ENCODE measurements at regions not wholly inside any gene's neighbourhood (a gene's known extent, or its start where the extent isn't known, plus 50 kb on each side); places are given as distances from the start of the nearest gene placed in this dataset.
A peak's percentile ranks its signal among the peaks of the same experiment; 100 is the strongest.
"Not testable (repeated sequence)": the region's sequence is repeated elsewhere in the genome, so short reads cannot be mapped to it uniquely, and the experiment has no call there.

GRCh38 chr2:121049131-121049530 lies 235.9 kb downstream of the TFCP2L1 start:
- peak; percentile 50 for DNase-seq (ENCODE audit: low read depth)
- in situ Hi-C loops (cut with HindIII; ENCODE audit: low pct_unique_long_range_greater_than_20kb, low sequenced_read_pairs), result no loop called here

- in situ Hi-C loops (cut with HindIII; ENCODE audit: low pct_unique_long_range_greater_than_20kb, low sequenced_read_pairs), result no loop called here
- DNase-seq (ENCODE audit: low read depth), result no peak
Measured at GRCh38 chr2:121049950-121050585, 234.9 kb downstream of the TFCP2L1 start.

- DNase-seq (ENCODE audit: low read depth), result no peak
- in situ Hi-C loops (cut with HindIII; ENCODE audit: low pct_unique_long_range_greater_than_20kb, low sequenced_read_pairs), result no loop called here
Measured at GRCh38 chr2:121051311-121051710, 233.7 kb downstream of the TFCP2L1 start.

GRCh38 chr2:121052023-121052422 lies 233.0 kb downstream of the TFCP2L1 start:
- in situ Hi-C loops (cut with HindIII; ENCODE audit: low pct_unique_long_range_greater_than_20kb, low sequenced_read_pairs), result no loop called here
- no peak for DNase-seq (ENCODE audit: low read depth)

GRCh38 chr2:121052521-121052920 lies 232.5 kb downstream of the TFCP2L1 start:
- in situ Hi-C loops (cut with HindIII; ENCODE audit: low pct_unique_long_range_greater_than_20kb, low sequenced_read_pairs), result no loop called here
- DNase-seq (ENCODE audit: low read depth), result no peak

DNA sequence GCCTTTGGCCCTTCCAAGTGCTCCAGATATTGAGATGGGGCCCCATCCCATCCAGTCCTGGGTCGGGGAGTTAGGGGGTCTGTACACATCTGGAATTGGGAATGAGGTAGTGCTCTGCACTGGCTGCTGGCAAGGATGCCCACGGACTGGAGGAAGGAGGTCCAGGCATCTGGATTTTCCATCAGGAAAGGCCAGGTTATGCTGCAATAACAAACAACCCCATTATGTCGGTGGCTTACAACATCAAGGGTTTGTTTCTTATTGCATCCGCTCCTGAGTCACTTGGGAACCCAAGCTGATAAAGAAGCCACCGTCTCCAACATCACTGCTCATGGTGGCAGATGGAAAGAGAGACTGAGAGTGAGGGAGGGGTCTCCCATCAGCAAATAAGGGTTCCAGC lies 229.9 kb downstream of the TFCP2L1 start:
- in situ Hi-C loops (cut with HindIII; ENCODE audit: low pct_unique_long_range_greater_than_20kb, low sequenced_read_pairs), result no loop called here
- no peak for DNase-seq (ENCODE audit: low read depth)

GRCh38 chr2:121055501-121055900 lies 229.5 kb downstream of the TFCP2L1 start:
- in situ Hi-C loops (cut with HindIII; ENCODE audit: low pct_unique_long_range_greater_than_20kb, low sequenced_read_pairs), result no loop called here
- DNase-seq (ENCODE audit: low read depth), result no peak

GRCh38 chr2:121058852-121059558 lies 226.0 kb downstream of the TFCP2L1 start:
- DNase-seq (ENCODE audit: low read depth), result no peak
- in situ Hi-C loops (cut with HindIII; ENCODE audit: low pct_unique_long_range_greater_than_20kb, low sequenced_read_pairs), result no loop called here

DNA sequence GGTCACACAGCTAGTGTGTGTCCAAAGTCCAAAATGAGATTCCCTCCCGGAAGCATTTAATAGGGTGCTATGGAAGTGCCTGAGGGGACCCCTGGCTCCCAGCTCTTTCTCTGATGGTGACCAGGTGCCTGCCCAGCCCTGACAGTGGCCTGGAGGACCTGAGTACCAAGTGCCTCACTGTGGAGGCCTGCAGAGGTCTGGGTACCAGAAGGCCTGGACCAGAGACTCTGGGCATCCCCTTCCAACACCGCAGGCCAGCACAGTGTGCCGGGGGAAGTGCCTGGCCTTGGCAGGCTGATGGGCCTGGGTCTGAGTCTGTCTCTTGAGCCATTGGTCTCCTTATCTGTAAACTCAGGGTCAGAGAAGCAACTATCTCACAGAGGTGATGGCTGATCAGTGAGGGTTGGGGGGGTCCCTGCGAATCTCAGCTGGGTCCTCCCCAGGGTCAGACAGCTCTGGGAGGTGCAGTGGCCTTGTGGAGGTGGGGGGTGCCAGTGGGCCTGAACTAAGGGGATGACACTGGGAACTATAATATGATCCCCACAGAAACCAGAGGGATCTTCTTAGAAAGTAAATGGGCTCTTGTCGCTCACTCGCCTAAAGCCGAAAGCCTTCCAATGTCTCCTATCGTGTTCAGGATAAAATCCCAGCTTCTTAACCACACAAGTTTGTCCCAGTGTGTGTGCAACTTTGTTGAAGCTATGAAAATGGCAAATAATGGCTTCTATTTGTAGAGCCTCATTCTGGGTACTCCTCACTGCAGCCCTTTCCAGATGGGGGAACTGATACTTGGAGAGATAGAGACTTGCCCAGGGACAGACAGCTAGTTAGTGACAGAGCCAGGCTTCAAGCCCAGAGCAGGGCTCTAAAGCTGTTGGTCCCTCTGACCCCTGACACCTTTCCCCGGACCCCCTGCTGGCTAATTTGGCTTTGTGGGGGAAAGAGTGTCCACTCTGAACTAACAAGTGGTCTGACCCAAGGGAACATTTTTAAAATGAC lies 225.1 kb downstream of the TFCP2L1 start:
- no peak for DNase-seq (ENCODE audit: low read depth)

GRCh38 chr2:121061633-121062032 lies 223.4 kb downstream of the TFCP2L1 start:
- no peak for DNase-seq (ENCODE audit: low read depth)
- in situ Hi-C loops (cut with HindIII; ENCODE audit: low pct_unique_long_range_greater_than_20kb, low sequenced_read_pairs), result loop anchor here (10.0 kb wide), 1 partner anchor 357 kb away; no protein-coding TSS in a partner anchor

More for the DNA sequence above, 225.1 kb downstream of the TFCP2L1 start:
- in situ Hi-C loops (cut with HindIII; ENCODE audit: low pct_unique_long_range_greater_than_20kb, low sequenced_read_pairs), result loop anchor here (10.0 kb wide), 1 partner anchor 355 kb away; no protein-coding TSS in a partner anchor

- in situ Hi-C loops (cut with HindIII; ENCODE audit: low pct_unique_long_range_greater_than_20kb, low sequenced_read_pairs), result loop anchor here (10.0 kb wide), 1 partner anchor 359 kb away; no protein-coding TSS in a partner anchor
- no peak for DNase-seq (ENCODE audit: low read depth)
Measured at GRCh38 chr2:121063471-121063870, 221.5 kb downstream of the TFCP2L1 start.

DNA sequence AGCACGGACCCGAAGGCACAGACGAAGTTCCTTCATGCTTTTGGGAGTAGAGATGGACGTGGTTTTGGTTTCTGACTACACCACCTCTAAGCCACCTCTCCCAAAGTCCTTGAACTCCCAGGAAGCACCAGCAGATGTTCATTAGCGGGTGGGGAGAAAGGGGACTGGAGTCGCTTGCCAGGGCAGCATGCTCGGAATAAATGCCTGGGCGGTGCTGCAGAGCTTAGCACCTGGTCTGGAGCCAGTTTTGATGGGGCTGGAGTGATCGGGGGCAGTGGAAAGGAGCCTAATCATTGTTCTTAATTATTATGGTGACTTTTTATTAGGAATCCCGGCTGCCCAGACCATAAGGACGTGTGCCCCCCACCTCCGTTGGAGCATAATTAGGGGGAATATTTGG lies 220.8 kb downstream of the TFCP2L1 start:
- in situ Hi-C loops (cut with HindIII; ENCODE audit: low pct_unique_long_range_greater_than_20kb, low sequenced_read_pairs), result loop anchor here (10.0 kb wide), 1 partner anchor 359 kb away; no protein-coding TSS in a partner anchor
- DNase-seq (ENCODE audit: low read depth), result no peak

DNA sequence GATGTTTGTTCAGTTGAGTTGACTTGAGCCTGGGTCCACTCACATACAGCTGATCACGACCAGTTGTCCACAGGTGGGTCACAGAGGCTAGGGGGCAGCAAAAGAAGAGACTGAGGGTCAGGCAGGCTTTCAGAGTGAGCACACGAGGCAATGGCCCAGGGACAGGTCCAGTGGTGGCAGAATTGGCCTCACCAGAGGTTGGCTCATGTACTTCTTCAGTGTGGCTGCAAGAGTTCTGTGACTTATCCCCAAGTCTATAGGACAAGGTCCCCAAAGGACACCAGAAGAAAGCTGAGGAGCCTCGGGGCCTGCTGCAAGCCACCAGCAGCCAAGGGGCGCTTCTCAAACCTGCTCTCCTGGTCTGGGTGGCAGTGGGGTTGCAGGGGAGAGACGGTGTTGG lies 219.8 kb downstream of the TFCP2L1 start:
- in situ Hi-C loops (cut with HindIII; ENCODE audit: low pct_unique_long_range_greater_than_20kb, low sequenced_read_pairs), result loop anchor here (10.0 kb wide), 1 partner anchor 360 kb away; no protein-coding TSS in a partner anchor
- DNase-seq (ENCODE audit: low read depth), result no peak

- DNase-seq (ENCODE audit: low read depth), result no peak
- in situ Hi-C loops (cut with HindIII; ENCODE audit: low pct_unique_long_range_greater_than_20kb, low sequenced_read_pairs), result loop anchor here (10.0 kb wide), 1 partner anchor 362 kb away; no protein-coding TSS in a partner anchor
Measured at GRCh38 chr2:121066526-121066925, 218.5 kb downstream of the TFCP2L1 start.

DNA sequence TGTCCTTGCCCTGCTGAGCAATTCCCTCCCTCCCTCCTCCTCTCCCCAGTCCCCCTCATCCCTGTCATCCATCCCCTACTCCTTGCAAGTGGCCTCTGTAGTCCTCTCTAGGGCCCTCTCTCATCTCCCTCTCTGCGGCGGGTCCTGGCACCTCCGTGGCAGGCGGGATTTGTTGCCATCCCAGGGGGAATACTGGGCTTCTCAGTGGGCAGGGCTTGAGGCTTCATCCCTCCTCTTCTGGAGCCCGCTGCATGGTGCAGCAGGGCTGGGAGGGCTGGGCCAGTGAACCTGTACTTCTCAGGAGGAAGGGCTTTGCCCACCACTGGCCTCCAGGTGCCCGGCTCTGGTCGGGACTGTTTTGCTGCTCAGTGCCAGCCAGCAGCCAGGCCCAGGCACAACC lies 216.2 kb downstream of the TFCP2L1 start:
- in situ Hi-C loops (cut with HindIII; ENCODE audit: low pct_unique_long_range_greater_than_20kb, low sequenced_read_pairs), result loop anchor here (10.0 kb wide), 1 partner anchor 364 kb away; no protein-coding TSS in a partner anchor
- DNase-seq (ENCODE audit: low read depth), result no peak

DNA sequence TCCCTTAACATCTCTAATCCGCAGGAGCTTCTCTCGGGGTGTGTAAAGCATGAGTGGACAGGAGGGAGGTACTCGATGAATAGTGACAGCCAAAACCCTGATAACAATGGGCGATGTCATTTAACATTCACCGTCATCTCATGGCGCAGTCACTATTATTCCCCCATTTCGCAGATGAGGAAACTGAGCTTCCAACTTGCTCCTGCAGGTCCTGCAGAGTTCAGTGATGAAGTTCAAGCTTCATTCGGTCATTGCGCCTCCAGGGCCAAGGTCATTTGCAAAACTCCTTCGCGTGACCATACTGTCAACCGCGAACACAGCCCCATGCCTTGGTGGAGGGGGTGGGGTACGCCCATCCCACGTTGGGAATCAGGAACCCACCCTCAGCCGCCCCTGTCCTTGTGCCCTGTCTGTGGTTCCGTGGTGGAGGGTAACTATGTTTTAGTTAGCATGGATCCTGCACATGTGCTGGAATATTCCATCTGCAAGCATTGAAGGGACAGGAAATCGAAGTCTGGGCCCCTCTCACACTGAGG lies 215.5 kb downstream of the TFCP2L1 start:
- in situ Hi-C loops (cut with HindIII; ENCODE audit: low pct_unique_long_range_greater_than_20kb, low sequenced_read_pairs), result loop anchor here (10.0 kb wide), 1 partner anchor 365 kb away; no protein-coding TSS in a partner anchor
- DNase-seq (ENCODE audit: low read depth), result no peak

- in situ Hi-C loops (cut with HindIII; ENCODE audit: low pct_unique_long_range_greater_than_20kb, low sequenced_read_pairs); DNase-seq (ENCODE audit: low read depth): not testable (repeated sequence)
Measured at GRCh38 chr2:121070061-121070460, 214.9 kb downstream of the TFCP2L1 start.

GRCh38 chr2:121071034-121071504 lies 213.9 kb downstream of the TFCP2L1 start:
- peak; percentile 69 for DNase-seq (ENCODE audit: low read depth)
- in situ Hi-C loops (cut with HindIII; ENCODE audit: low pct_unique_long_range_greater_than_20kb, low sequenced_read_pairs), result no loop called here
